GM21360 (cell line): ENCODE measurements at regions not wholly inside any gene's neighbourhood (a gene's known extent, or its start where the extent isn't known, plus 50 kb on each side); places are given as distances from the start of the nearest gene placed in this dataset.
"Not testable (repeated sequence)": the region's sequence is repeated elsewhere in the genome, so short reads cannot be mapped to it uniquely, and the experiment has no call there.

Source experiments
- ATAC-seq: cut with Tn5 transposase; IDR thresholded peaks from one replicate; pipeline ENCODE4 v1.9.1; 2021; ENCODE audit warnings: mild to moderate bottlenecking, moderate library complexity; ENCODE audit not compliant: unreplicated experiment

DNA sequence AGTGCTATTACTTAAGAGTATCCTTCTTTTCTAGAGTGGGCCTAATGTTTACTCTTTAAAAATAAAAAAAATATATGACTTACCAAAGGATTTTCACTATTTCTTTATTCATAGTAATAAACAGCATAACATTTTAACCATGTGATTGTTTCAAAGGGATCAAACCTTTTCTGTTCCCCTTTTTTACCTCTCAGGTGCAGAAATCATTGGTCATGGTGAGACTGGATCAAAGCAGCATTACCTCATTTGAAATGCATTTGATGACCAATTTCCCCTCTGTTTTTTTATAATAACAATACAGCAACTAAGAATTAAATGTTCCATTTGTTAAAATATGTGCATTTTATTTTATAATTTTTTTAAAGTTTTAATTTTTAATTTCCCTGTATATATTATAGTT is 598.0 kb upstream of the RGMB start:
- no peak for ATAC-seq

DNA sequence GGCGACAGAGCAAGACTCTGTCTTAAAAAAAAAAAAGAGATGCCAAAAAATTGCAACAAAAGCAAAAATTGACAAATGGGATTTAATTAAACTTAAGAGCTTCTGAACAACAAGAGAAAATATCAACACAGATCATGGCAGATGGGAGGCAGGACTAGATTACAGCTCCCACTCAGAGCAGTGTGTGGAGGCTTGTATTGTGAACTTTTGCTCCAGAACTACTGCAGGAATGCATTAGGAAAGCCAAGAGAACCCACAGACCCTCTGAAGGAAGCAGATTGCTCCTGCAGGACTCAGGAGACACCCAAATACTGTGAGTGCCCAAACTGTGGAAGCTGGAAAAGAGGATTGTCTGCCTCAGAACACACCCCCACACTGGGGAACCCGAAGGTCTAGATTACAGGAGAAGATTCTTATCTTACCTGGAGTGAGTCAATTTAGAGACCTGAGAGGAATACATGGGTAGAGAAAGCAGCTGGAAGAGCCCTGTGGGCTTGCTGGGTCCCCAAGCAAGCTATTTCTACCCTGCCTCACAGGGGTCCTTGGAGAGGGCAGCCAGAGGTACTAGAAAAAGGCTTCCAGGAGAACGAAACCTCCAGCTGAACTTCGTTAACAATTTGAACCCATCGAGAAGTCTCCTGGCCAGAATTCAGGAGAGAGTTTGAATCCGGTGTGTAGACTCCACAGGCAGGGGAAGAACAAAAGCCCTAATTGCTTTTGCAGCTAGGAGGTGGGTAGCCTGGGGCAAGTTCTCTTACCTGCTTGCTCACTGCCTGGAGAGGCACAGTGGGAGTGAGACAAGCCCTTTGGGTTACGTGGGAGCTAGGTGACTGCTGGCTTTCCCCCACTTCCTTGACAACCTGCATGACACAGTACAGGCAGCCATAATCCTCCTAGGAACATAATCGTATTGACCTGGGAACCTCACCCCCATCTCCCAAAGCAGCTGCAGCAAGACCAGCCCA is 593.4 kb upstream of the RGMB start:
- no peak for ATAC-seq

DNA sequence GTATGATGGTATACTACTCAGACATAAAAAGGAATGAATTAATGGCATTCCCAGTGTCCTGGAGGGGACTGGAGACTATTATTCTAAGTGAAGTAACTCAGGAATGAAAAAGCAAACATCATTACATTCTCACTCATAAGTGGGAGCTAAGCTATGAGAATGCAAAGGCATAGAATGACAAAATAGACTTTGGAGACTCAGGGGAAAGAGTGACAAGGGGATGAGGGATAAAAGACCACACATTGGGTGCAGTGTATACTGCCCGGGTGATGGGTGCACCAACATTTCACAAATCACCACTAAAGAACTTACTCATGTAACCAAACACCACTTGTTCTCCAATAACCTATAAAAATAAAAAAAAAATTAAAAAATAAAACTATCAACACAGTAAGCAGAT is 587.3 kb upstream of the RGMB start:
- ATAC-seq = no peak

DNA sequence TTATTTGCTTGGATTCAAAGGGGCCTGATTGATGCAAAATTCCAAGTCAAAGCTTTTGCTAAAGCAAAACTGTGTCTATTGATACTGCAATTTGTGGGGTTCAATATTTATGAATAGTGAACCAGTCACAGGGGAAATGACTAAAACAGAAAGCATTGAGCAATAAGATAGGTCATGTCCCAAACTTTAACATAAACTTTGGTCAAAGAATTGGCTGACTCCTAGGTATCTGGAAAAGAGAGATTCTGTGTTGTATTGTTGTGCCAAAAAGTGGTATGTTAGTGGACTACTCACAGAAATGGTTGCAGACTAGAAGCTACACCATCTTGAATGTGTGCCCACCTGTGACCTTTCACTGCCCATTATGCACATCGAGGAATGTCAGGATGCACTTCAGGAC is 585.5 kb upstream of the RGMB start:
- no peak for ATAC-seq

DNA sequence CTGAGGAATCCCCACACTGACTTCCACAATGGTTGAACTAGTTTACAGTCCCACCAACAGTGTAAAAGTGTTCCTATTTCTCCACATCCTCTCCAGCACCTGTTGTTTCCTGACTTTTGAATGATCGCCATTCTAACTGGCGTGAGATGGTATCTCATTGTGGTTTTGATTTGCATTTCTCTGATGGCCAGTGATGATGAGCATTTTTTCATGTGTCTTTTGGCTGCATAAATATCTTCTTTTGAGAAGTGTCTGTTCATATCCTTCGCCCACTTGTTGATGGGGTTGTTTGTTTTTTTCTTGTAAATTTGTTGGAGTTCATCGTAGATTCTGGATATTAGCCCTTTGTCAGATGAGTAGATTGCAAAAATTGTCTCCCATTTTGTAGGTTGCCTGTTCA is 583.1 kb upstream of the RGMB start:
- not testable (repeated sequence) for ATAC-seq

DNA sequence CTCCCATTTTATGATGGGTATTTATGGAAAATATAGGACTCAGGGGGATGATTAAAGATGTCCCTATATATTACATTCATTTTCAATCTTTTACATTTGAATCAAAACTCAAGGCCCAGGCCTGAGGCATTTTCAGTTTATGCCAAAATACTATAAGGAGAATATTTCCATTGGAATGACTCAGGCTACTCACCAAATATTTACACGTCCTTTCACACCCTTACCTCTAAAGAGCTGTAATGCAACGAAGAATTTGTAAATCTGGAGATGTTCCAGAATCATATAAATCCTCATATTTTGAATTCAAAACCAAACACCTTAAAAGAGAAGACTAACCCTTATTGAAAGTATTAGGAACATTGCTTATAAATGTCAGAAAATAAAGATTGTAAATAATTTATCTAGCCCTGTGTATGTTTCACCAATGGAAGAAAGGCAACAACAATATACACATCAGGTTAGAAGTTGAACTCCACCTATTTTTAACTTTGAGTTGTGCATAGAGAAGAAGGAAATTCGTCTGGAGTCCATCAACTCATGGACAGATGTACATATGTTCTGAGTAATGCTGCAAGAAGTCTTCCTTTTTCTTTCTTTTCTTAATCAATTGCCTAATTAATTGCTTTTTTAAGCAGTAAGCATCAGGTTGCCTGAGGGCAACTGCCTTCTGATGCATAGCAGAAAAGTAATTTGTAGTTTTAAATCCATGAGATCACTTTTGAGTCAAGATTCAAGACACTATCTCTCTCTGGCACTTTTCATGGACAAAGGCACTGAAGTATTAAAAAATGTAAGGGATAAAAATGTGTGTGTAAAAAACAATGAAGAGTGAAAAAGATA is 579.3 kb upstream of the RGMB start:
- ATAC-seq = no peak

DNA sequence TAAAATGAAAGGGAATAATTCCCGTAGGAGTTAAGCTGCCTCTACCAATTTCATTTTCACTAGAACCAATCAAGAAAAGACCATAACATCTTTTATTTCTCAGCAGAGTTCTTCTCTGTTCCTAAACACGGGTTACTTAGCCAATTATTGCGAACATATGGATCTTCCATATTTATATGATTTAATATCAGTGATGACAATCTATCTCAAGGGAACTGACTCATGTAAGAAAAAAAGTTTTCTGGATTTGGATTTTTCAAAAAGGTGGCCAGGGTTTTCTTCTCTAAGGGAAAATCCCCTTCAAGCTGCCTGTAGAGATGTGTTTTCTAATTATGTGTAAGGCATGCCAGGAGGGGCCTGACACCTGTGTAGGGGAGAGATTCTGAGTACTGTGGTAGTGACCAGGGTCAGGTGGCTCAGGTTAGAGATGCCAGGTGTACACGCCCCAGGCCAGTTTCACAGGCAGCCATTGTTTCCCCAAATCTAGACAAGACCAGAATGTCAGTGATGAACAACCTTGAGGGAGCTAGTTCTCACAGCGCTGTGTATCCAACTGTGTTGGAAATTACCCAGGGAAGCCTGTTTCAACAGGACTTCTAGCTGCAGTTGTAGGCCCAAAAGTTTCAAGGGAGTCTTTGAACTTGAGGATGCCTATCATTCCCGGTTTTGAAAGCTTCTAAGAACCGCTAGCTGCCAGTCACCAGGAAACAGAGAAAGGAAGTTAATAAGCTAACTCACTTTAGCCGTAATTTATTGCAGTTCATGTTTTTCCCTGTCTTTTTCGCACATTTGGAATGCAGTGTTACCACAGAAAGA is 572.5 kb upstream of the RGMB start:
- no peak for ATAC-seq

DNA sequence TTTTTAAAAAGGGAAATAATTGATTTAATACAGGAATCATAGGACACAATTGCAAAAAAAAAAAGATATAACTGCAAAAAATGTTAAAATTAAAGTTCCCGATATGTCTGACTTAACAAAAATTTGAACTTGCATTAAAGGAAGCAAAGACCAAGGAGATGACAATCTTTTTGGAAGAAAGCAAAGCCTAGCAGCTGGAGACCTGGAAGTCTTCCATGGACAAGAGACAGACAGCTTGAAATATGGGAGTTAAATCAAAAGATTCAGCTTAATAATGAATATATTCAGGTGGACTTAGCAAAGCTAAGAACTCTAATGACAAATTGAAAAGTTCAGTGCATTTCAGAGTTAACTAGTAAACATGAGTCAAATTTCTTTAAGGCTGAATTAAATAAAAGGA is 568.7 kb upstream of the RGMB start:
- no peak for ATAC-seq

DNA sequence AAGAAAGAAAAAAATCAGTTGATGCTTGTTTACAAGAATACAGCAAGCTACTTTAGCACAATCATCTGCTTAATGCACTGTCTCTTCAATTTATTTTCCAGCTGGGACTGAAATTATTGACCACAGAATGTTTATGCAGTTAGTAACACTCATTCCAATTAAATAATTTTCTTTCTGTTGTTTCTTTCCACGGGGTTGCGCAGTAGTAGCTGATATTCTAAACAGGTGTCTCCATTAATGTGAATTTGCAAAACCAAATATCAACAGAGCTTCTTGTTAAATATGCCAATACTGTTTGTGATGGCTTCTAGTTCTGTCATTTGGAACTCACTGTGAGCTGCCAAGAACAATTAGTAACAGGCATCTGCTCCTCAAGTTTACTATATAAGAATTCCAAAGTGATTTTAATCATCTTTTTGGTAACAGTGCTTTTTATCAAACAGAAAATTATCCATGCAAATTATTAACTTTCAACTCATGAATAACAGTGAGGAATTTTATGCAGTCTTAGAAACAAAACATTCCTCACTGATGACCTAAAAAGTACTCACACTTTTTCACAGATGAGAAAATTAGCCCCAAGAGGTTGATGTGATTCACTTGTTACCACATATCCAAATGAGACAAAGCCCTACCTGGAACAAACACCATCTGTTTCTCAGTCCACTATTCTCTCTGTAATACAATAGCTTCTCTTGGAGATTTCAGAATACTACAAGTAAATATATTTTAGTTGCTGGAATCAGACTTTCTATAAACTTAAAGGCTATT is 567.6 kb upstream of the RGMB start:
- ATAC-seq = no peak

DNA sequence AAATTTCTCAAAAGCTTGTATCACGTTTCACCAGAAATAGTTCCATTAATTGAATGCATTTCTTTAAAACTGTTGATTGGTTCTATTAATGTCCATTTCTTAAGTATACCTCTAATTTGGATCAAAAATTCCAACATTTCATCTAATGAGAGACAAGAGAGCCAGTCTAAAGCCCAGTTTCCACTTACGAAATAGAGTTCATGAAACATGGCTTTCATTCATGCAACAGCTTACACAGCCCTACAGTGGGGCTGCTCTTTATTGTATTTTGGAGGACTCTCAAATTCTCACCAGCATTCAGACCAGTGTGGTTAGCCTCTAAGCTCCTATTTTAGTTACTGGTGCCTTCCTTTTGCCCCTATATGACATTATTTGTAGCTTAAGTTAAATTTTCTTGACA is 566.9 kb upstream of the RGMB start:
- ATAC-seq = no peak

DNA sequence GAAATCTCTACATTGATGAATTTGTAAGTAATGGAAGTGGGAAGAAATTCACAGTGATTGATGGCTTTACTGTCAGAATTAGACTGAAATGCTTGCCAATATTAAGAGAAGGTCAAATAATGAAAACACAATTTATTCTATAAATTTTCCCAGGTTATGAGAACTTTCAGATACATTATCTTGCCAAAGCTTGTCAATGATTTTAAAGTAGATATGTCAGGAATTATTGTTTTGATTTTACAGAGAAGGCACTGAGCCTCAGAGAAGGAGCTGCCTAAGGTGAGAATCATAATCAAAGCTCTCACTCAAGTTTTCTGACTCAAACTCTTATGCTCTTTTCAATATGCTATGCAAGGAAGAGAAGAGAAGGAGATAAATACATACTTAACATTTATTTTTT is 564.0 kb upstream of the RGMB start:
- ATAC-seq = no peak

DNA sequence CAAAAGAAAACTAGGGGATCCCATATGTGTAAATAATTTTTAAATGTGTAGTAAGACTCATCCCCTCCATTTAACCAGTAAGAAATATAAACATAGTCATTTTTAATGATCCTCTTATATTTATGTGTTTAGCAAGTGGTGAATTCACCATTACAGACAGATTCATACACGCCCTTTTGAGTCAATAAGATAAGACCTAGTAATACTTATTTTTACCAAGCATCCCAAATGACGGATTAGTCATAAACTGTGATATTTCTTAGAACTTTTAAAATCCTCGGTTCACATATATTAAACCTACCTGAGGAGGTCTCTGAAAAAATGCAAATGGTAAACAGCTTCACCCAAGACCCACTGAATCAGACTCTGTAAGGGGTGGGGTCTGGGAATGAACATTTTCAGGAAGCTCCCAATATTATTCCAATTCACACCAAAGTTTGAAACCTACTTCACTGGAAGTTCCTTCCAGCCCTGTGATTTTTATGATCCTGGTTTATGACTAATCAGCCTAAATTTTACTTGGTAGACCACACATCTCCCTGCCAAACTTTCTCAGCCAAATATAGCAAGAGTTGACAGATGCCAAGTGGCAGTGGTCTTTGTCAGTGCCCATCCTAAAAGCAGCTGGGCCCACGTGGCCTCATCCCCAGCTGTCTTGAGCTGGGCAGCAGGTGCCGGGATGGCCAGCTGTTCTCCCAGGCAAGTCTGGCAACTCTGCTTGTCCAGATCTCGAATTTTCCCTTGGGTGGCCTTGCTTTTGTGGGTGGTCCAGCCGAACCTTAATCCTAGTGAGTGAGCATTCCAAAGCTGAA is 559.0 kb upstream of the RGMB start:
- ATAC-seq = no peak

DNA sequence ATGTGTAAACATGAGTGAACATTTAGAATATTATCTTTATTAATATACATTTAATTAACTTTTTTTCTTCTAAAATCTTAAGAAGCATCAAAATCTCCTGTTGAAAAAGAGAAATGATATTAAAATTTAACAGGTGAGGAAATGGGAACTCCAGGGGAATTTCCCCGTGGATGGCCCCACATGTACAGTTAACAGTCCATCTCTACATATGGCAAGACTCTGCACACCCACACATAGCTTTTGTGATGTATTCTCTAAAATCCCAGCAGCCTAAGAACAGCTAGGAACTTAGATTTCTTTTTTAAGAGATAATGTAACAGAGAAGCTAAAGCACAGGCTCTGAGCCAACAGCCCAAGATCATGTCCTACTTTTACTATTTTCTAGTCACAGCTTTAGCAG is 556.3 kb upstream of the RGMB start:
- ATAC-seq = no peak

DNA sequence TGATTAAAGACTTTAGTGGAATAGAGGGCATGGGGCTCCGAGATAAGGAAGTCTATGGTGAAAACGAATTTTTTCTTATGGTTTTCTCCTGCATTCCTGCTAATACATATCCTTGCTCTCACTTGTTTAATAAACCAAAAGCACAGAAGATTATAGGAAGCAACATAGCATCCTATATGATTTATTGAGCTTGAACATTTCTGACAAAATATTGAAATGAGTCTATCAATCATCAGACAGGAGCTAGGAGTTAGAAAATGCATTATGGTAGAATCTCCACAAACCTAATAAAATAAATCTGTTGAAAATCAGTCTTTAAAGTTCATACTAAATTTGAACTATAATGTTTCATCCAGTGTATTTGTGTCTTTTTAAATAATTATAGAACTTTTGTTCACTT is 554.6 kb upstream of the RGMB start:
- no peak for ATAC-seq

DNA sequence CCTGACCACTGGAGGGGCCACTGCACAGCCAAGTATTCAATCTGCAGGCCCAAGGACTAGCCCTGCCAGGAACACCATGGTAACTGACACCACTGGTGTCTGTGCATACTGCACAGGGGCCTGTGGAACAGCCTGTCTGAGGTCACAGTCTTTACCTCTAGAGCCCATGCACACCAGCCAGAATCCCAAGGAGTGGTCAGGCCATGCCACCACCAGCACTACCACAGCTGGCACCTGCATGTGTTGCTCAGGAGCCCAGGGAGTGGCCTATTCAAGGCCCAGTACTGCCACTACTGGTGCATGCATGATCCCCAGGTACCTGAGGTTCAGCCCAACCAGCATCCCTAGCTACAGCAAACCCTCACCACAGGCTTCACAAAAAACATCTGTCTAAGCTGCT is 546.0 kb upstream of the RGMB start:
- no peak for ATAC-seq

DNA sequence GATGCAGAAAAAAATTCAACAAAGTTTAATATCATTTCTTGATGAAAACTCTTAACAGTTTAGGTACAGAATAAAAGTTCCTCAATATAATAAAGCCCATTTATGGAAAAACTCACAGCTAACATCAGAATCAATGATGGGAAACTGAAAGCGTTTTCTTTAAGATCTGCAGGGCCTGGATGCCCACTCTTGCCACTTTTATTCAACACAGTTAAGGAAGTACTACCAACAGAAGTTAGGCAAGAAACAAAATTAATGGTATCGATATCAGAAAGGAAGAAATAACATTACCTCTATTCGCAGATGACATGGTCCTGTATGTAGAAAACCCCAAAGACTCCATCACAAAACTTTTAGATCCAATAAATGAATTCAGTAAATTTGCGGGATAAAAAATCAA is 542.4 kb upstream of the RGMB start:
- no peak for ATAC-seq

DNA sequence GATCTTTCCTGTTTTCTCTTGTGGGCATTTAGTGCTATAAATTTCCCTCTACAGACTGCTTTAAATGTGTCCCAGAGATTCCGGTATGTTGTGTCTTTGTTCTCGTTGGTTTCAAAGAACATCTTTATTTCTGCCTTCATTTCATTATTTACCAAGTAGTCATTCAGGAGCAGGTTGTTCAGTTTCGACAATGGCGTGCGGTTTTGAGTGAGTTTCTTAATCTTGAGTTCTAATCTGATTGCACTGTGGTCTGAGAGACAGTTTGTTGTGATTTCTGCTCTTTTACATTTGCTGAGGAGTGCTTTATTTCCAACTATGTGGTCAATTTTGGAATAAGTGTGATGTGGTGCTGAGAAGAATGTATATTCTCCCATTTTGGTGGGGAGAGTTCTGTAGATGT is 535.7 kb upstream of the RGMB start:
- ATAC-seq = not testable (repeated sequence)

DNA sequence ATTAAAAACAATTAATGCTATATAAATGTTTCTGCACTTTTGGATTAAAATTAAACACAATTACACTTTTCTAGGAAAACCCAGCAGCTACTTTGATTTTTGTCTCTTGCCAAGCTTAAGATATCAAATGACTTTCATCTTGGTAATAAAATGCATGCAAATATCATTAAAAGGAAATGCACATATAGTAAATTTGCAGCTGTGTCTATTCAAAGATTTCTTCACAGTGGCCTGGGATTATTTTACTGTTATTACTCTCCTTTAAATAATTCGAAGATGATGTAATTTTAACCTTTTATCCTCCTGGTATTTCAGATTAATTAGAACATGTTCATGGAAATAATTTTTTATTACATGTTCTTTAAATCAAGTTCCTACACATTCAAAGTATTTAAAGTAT is 529.5 kb upstream of the RGMB start:
- ATAC-seq = no peak

DNA sequence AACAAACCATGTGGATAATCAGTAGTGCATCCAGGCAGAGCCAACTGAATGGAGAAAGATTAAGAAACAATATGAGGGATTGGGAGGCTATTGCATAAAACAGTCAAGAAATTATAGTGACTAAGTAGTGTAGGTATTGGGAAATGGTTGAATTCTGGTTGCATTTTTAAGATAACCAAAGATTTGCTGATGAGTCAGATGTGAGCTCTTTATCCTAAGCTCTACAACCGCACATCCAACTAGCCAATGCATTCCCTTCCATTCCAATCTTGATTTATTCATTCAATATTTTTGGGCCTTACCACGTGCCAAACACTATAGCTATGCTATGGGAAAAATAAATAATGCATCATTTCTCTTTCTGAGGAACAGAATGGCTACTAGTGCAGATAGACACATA is 524.5 kb upstream of the RGMB start:
- ATAC-seq = no peak

DNA sequence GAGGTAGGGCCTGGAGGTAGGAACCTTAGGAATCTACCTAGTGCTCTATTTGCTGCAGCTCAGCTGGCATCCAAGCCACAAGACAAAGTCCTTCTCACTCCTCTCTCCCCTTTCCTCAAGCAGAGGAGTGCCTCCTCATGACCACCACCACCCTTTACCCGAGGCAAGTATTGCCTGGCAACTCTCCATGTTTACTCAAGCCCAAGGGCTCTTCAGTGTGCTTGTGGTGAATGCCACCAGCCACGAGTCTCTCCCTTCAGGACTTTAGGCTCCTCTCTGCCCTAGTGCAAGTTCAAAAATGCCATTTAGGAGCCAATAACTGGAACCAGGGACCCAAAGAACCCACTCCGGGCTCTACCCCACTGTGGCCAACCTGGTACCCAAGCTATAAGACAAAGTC is 514.5 kb upstream of the RGMB start:
- ATAC-seq = no peak
